Progenitor cell of endocrine pancreas (in vitro differentiated cells): ENCODE measurements at regions not wholly inside any gene's neighbourhood (a gene's known extent, or its start where the extent isn't known, plus 50 kb on each side); places are given as distances from the start of the nearest gene placed in this dataset.

Source experiments
- DNase-seq: peaks from one replicate; pipeline ENCODE4 v3.0.0; 2021; ENCODE audit warnings: low spot score; ENCODE audit not compliant: unreplicated experiment
- H3K27ac Mint-ChIP-seq: 2 replicates; pipeline ENCODE4 v1.8.0; 2021; ENCODE audit warnings: mild to moderate bottlenecking, moderate library complexity, mixed read lengths
- H3K27me3 Mint-ChIP-seq: 2 replicates; pipeline ENCODE4 v1.8.0; 2021; ENCODE audit warnings: mixed read lengths
- H3K36me3 Mint-ChIP-seq: 2 replicates; pipeline ENCODE4 v1.8.0; 2022; ENCODE audit warnings: mixed read lengths; ENCODE audit not compliant: insufficient read depth
- H3K4me1 Mint-ChIP-seq: 2 replicates; pipeline ENCODE4 v1.8.0; 2021; ENCODE audit warnings: low read depth, mixed read lengths
- H3K4me3 Mint-ChIP-seq: 2 replicates; pipeline ENCODE4 v1.8.0; 2021; ENCODE audit warnings: low read depth, mild to moderate bottlenecking, moderate library complexity, mixed read lengths
- H3K9me3 Mint-ChIP-seq: 2 replicates; pipeline ENCODE4 v1.8.0; 2021; ENCODE audit warnings: low read depth, mixed read lengths
- TF ChIP-seq, protein P1 (sequence below): fragments of 200-600 bp; sonication (generic); IDR thresholded peaks from one replicate; pipeline ENCODE4 v1.5.0; 2021; ENCODE audit warnings: antibody characterized with exemption, mild to moderate bottlenecking; ENCODE audit not compliant: unreplicated experiment

DNA sequence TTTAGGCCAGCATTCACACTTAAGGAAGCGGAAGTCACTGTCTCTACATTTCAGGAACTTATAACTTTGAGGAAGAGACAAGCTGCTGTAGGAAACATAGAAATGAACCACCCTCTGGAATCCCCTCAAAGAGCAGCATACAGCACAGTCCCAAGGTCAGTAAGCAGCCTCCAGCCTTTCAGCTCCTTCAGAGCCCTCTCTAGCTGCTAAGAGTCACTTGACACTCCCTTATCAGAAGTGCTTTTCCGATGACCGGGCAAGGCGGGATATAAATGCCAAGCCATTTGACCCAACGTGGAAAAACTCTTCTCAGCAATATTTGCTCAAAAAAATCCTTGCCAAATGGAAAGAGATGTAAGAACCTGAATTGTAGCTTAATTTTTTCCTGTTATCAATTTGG, 1284.3 kb downstream of the XPNPEP1 start:
- Mint-ChIP-seq H3K4me1 (no peaks in the 10 kb centered on the region), H3K4me3 (no peak overlapping the region), H3K27me3 (no peaks in the 10 kb centered on the region), H3K9me3 (no peaks in the 10 kb centered on the region), H3K27ac (no peak overlapping the region), H3K36me3 (no peaks in the 10 kb centered on the region)
- DNase-seq = no peak
- TF ChIP-seq, protein P1, sequence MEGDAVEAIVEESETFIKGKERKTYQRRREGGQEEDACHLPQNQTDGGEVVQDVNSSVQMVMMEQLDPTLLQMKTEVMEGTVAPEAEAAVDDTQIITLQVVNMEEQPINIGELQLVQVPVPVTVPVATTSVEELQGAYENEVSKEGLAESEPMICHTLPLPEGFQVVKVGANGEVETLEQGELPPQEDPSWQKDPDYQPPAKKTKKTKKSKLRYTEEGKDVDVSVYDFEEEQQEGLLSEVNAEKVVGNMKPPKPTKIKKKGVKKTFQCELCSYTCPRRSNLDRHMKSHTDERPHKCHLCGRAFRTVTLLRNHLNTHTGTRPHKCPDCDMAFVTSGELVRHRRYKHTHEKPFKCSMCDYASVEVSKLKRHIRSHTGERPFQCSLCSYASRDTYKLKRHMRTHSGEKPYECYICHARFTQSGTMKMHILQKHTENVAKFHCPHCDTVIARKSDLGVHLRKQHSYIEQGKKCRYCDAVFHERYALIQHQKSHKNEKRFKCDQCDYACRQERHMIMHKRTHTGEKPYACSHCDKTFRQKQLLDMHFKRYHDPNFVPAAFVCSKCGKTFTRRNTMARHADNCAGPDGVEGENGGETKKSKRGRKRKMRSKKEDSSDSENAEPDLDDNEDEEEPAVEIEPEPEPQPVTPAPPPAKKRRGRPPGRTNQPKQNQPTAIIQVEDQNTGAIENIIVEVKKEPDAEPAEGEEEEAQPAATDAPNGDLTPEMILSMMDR = no peak

DNA sequence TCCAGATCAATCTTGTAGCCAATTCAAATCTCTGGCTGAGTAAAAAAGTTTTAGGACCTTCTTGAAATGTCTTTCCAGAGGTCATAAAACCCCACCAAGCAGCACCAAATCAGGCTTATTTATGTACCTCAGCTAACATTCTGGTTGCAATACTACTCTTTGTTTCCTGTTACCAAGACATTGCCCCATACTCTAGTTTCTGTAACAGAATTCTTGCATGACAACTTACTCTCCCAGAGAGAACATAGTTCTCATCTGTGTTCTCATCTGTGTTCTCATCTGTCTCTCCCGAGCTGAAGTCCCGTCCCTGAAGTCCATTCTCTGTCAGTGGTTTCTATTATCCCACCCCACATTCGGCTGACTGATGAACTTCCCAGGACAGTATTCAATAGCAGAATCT, 1285.1 kb downstream of the XPNPEP1 start:
- Mint-ChIP-seq H3K27ac (no peak overlapping the region), H3K4me1 (no peaks in the 10 kb centered on the region), H3K36me3 (no peaks in the 10 kb centered on the region), H3K27me3 (no peaks in the 10 kb centered on the region), H3K9me3 (no peaks in the 10 kb centered on the region), H3K4me3 (no peak overlapping the region)
- no peak for DNase-seq
- TF ChIP-seq, protein P1 = no peak

GRCh38 chr10:108633046-108633445, 1290.3 kb downstream of the XPNPEP1 start:
- no peaks in the 10 kb centered on the region for H3K9me3 Mint-ChIP-seq
- H3K27me3 Mint-ChIP-seq = no peaks in the 10 kb centered on the region
- no peak overlapping the region for H3K4me3 Mint-ChIP-seq

DNA sequence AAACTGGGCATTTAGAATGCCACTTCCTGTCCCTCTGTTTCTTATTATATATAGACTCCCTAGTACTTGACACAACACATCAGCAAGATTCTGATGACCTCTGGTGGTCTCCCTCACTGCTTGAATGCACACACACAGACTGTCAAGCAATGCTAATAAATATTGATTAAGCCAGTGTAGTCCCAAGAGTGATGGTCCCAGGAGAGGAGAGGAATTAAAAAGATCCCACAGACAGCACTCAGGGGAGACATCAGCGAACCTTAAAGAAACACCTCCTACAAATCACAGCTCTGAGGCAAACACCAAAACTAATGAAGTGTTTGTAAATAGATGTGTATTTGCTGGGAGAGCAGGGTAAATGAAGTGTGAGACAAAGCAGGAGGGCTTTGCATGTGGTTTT, 1291.2 kb downstream of the XPNPEP1 start:
- H3K4me3 Mint-ChIP-seq = no peak overlapping the region
- no peaks in the 10 kb centered on the region for H3K9me3 Mint-ChIP-seq
- no peaks in the 10 kb centered on the region for H3K4me1 Mint-ChIP-seq
- DNase-seq = no peak
- TF ChIP-seq, protein P1 = no peak
- H3K36me3 Mint-ChIP-seq = no peaks in the 10 kb centered on the region
- no peaks in the 10 kb centered on the region for H3K27me3 Mint-ChIP-seq
- H3K27ac Mint-ChIP-seq = no peak overlapping the region

More at GRCh38 chr10:108633046-108633445, 1290.3 kb downstream of the XPNPEP1 start:
- no peaks in the 10 kb centered on the region for H3K4me1 Mint-ChIP-seq
- H3K36me3 Mint-ChIP-seq = no peaks in the 10 kb centered on the region
- H3K27ac Mint-ChIP-seq = no peak overlapping the region
- no peak for DNase-seq
- TF ChIP-seq, protein P1 = no peak

GRCh38 chr10:108631332-108631731, 1292.0 kb downstream of the XPNPEP1 start:
- no peak overlapping the region for H3K27ac Mint-ChIP-seq
- no peak for DNase-seq
- no peaks in the 10 kb centered on the region for H3K27me3 Mint-ChIP-seq
- H3K4me1 Mint-ChIP-seq = no peaks in the 10 kb centered on the region
- no peaks in the 10 kb centered on the region for H3K9me3 Mint-ChIP-seq
- TF ChIP-seq, protein P1 = no peak
- no peaks in the 10 kb centered on the region for H3K36me3 Mint-ChIP-seq
- no peak overlapping the region for H3K4me3 Mint-ChIP-seq

- Mint-ChIP-seq H3K27me3 (no peaks in the 10 kb centered on the region), H3K27ac (no peak overlapping the region), H3K4me1 (no peaks in the 10 kb centered on the region), H3K4me3 (no peak overlapping the region), H3K36me3 (no peaks in the 10 kb centered on the region), H3K9me3 (no peaks in the 10 kb centered on the region)
- no peak for DNase-seq
- TF ChIP-seq, protein P1 = no peak
These were observed 1293.5 kb downstream of the XPNPEP1 start for GRCh38 chr10:108629834-108630233.
